MM.1S (cell line): ENCODE measurements at regions not wholly inside any gene's neighbourhood (a gene's known extent, or its start where the extent isn't known, plus 50 kb on each side); places are given as distances from the start of the nearest gene placed in this dataset.

Experiments
- CTCF ChIP-seq: fragments of 300-600 bp; sonication (generic); IDR thresholded peaks from 2 replicates; pipeline ENCODE4 v1.5.1; 2016; ENCODE audit warnings: antibody characterized with exemption, low read length, mixed read lengths
- EZH2 ChIP-seq: fragments of 300-600 bp; sonication (generic); optimal IDR thresholded peaks from 2 replicates; pipeline ENCODE3; 2017; ENCODE audit warnings: low read depth, mild to moderate bottlenecking, antibody characterized with exemption, low read length, mixed read lengths
- EZH2phosphoT487 ChIP-seq: fragments of 300-600 bp; sonication (generic); IDR thresholded peaks from 2 replicates; pipeline ENCODE4 v1.6.1; 2018; ENCODE audit warnings: antibody characterized with exemption, low read length

DNA sequence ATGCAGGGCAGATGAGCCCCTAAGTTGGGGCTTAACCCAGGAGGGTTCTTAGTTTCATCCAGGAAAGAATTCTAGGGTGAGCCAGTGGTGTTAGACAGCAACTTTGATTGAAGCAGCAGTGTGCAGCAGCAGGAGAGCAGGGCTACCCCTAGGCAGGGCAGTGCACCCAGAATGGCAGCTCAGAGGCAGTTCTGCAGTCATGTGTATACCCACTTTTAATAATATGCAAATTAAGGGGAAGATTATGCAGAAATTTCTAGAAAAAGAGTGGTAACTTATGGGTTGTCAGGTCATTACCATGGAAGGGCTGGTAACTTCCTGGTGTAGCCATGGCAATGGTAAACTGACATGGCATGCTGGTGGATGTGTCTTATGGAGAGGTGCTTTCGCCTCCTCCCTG, 297.5 kb downstream of the PCNX1 start:
- TF ChIP-seq CTCF (no peak), EZH2 (no peak), EZH2phosphoT487 (no peak)
